GM12874 (cell line): ENCODE measurements at regions not wholly inside any gene's neighbourhood (a gene's known extent, or its start where the extent isn't known, plus 50 kb on each side); places are given as distances from the start of the nearest gene placed in this dataset.

ENCODE experiments used
- CTCF ChIP-seq: IDR thresholded peaks from 2 replicates; pipeline ENCODE4 v1.5.1; 2011; ENCODE audit warnings: low read depth, mild to moderate bottlenecking, control low read depth, low read length, moderate library complexity; ENCODE audit not compliant: insufficient read depth

GRCh38 chr11:23112987-23113886 is 253.0 kb upstream of the CCDC179 start:
- TF ChIP-seq CTCF, result peak; percentile 48

- no peak for TF ChIP-seq CTCF
Measured at GRCh38 chr11:23113887-23114216, 253.6 kb upstream of the CCDC179 start.

GRCh38 chr11:23123753-23124152 is 263.5 kb upstream of the CCDC179 start:
- no peak for TF ChIP-seq CTCF

- TF ChIP-seq CTCF, result no peak
Measured at GRCh38 chr11:23124249-23124648, 264.0 kb upstream of the CCDC179 start.

- no peak for TF ChIP-seq CTCF
Measured at GRCh38 chr11:23124996-23125395, 264.7 kb upstream of the CCDC179 start.

GRCh38 chr11:23127706-23128105 is 267.4 kb upstream of the CCDC179 start:
- TF ChIP-seq CTCF, result no peak

- no peak for TF ChIP-seq CTCF
Measured at GRCh38 chr11:23134627-23135026, 274.4 kb upstream of the CCDC179 start.

- no peak for TF ChIP-seq CTCF
Measured at GRCh38 chr11:23138761-23139160, 278.5 kb upstream of the CCDC179 start.
